KOPT-K1 (cell line): ENCODE measurements at regions not wholly inside any gene's neighbourhood (a gene's known extent, or its start where the extent isn't known, plus 50 kb on each side); places are given as distances from the start of the nearest gene placed in this dataset.

Source experiments
- H3K27ac ChIP-seq: fragments of 200-600 bp; sonication (generic); 2 replicates; pipeline ENCODE4 v1.5.1; 2016; ENCODE audit warnings: antibody characterized with exemption, mild to moderate bottlenecking, low read depth, low read length; ENCODE audit not compliant: poor library complexity, severe bottlenecking
- H3K36me3 ChIP-seq: fragments of 200-600 bp; sonication (generic); 2 replicates; pipeline ENCODE4 v1.5.1; 2017; ENCODE audit warnings: antibody characterized with exemption, mild to moderate bottlenecking, low read length, moderate library complexity; ENCODE audit not compliant: insufficient read depth
- H3K9me3 ChIP-seq: fragments of 200-600 bp; sonication (generic); 2 replicates; pipeline ENCODE4 v1.5.1; 2017; ENCODE audit warnings: antibody characterized with exemption, low read length, mild to moderate bottlenecking; ENCODE audit not compliant: insufficient read depth, poor library complexity, severe bottlenecking

- Histone ChIP-seq H3K9me3 (no peaks in the 10 kb centered on the region), H3K27ac (no peak overlapping the region), H3K36me3 (no peaks in the 10 kb centered on the region)
Observed at GRCh38 chr12:58564721-58565120, 355.6 kb downstream of the LRIG3 start.

GRCh38 chr12:58566599-58566998 is 353.7 kb downstream of the LRIG3 start:
- Histone ChIP-seq H3K9me3 (no peaks in the 10 kb centered on the region), H3K36me3 (no peaks in the 10 kb centered on the region), H3K27ac (no peak overlapping the region)

- H3K36me3 ChIP-seq, result no peaks in the 10 kb centered on the region
Observed at GRCh38 chr12:58567189-58567588, 353.1 kb downstream of the LRIG3 start.

GRCh38 chr12:58570411-58570810 is 349.9 kb downstream of the LRIG3 start:
- Histone ChIP-seq H3K9me3 (no peaks in the 10 kb centered on the region), H3K27ac (no peak overlapping the region), H3K36me3 (no peaks in the 10 kb centered on the region)

More at GRCh38 chr12:58567189-58567588, 353.1 kb downstream of the LRIG3 start:
- Histone ChIP-seq H3K27ac (no peak overlapping the region), H3K9me3 (no peaks in the 10 kb centered on the region)

GRCh38 chr12:58575256-58575655 is 345.0 kb downstream of the LRIG3 start:
- no peak overlapping the region for H3K27ac ChIP-seq
- H3K36me3 ChIP-seq, result no peaks in the 10 kb centered on the region
- no peaks in the 10 kb centered on the region for H3K9me3 ChIP-seq

- Histone ChIP-seq H3K27ac (no peak overlapping the region), H3K9me3 (no peaks in the 10 kb centered on the region), H3K36me3 (no peaks in the 10 kb centered on the region)
Observed at GRCh38 chr12:58576081-58576480, 344.2 kb downstream of the LRIG3 start.

- no peaks in the 10 kb centered on the region for H3K9me3 ChIP-seq
- H3K27ac ChIP-seq, result no peak overlapping the region
- no peaks in the 10 kb centered on the region for H3K36me3 ChIP-seq
Observed at GRCh38 chr12:58576916-58577315, 343.4 kb downstream of the LRIG3 start.

GRCh38 chr12:58580095-58580494 is 340.2 kb downstream of the LRIG3 start:
- Histone ChIP-seq H3K36me3 (no peaks in the 10 kb centered on the region), H3K9me3 (no peaks in the 10 kb centered on the region), H3K27ac (no peak overlapping the region)

- H3K27ac ChIP-seq, result no peak overlapping the region
- H3K9me3 ChIP-seq, result no peaks in the 10 kb centered on the region
- no peaks in the 10 kb centered on the region for H3K36me3 ChIP-seq
Observed at GRCh38 chr12:58583529-58583928, 336.8 kb downstream of the LRIG3 start.

- Histone ChIP-seq H3K9me3 (no peaks in the 10 kb centered on the region), H3K27ac (no peak overlapping the region), H3K36me3 (no peaks in the 10 kb centered on the region)
Observed at GRCh38 chr12:58583940-58584339, 336.4 kb downstream of the LRIG3 start.

- no peaks in the 10 kb centered on the region for H3K36me3 ChIP-seq
Observed at GRCh38 chr12:58584880-58585279, 335.4 kb downstream of the LRIG3 start.

GRCh38 chr12:58586762-58587161 is 333.5 kb downstream of the LRIG3 start:
- Histone ChIP-seq H3K27ac (no peak overlapping the region), H3K9me3 (no peaks in the 10 kb centered on the region)

More at GRCh38 chr12:58584880-58585279, 335.4 kb downstream of the LRIG3 start:
- Histone ChIP-seq H3K9me3 (no peaks in the 10 kb centered on the region), H3K27ac (no peak overlapping the region)

GRCh38 chr12:58588770-58589169 is 331.5 kb downstream of the LRIG3 start:
- no peaks in the 10 kb centered on the region for H3K36me3 ChIP-seq
- H3K27ac ChIP-seq, result no peak overlapping the region
- no peaks in the 10 kb centered on the region for H3K9me3 ChIP-seq

More at GRCh38 chr12:58586762-58587161, 333.5 kb downstream of the LRIG3 start:
- H3K36me3 ChIP-seq, result no peaks in the 10 kb centered on the region

GRCh38 chr12:58592475-58593207 is 327.7 kb downstream of the LRIG3 start:
- Histone ChIP-seq H3K36me3 (no peaks in the 10 kb centered on the region), H3K27ac (no peak overlapping the region), H3K9me3 (no peaks in the 10 kb centered on the region)

GRCh38 chr12:58593557-58594304 is 326.6 kb downstream of the LRIG3 start:
- H3K9me3 ChIP-seq, result no peaks in the 10 kb centered on the region
- no peak overlapping the region for H3K27ac ChIP-seq

GRCh38 chr12:58596381-58596780 is 323.9 kb downstream of the LRIG3 start:
- Histone ChIP-seq H3K36me3 (no peaks in the 10 kb centered on the region), H3K27ac (no peak overlapping the region), H3K9me3 (no peaks in the 10 kb centered on the region)

More at GRCh38 chr12:58593557-58594304, 326.6 kb downstream of the LRIG3 start:
- no peaks in the 10 kb centered on the region for H3K36me3 ChIP-seq
